ENCODE measurements at regions not wholly inside any gene's neighbourhood (a gene's known extent, or its start where the extent isn't known, plus 50 kb on each side); places are given as distances from the start of the nearest gene placed in this dataset.

- no peak for DNase-seq (ENCODE audit: low read depth)
Observed at GRCh38 chr21:18460979-18461378, 57.4 kb upstream of the TMPRSS15 start.

DNA sequence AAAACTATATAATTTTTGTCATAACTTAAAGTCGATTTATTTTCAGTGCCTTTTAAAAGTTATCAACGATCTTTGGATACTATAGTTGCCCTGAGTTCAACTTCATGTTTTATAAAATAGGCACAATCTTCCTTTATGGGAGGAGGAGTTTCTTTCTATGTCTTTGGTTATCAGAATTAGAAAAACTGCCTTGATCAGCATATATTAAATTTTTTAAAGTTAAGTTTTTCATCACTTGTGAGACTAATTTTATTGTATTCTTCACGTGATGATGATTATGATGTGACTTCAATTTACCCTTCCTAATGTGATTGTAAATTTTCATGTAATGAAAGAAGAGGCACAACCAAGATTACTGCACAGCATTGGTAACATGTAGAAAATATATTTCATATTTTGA is 58.2 kb upstream of the TMPRSS15 start:
- no peak for DNase-seq (ENCODE audit: low read depth)

DNA sequence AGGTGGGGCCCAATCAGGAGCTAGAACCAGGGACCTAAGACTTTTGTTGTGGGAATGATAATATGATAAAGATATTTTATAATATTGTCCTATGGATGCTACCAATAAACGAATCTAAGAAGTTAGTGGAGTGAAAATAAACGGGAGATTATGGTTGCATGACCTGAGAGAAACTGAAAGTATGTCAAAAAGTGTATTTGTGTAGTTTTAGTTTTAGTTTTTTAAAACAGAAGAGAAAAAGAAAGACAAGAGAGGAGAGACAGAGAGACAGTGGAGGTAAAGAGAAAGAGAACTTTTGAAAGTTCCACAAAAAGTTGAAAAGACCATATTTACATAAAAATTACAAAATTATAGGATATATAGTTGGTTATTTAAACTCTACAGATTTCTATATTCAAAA is 64.1 kb upstream of the TMPRSS15 start:
- DNase-seq (ENCODE audit: low read depth): no peak

GRCh38 chr21:18468790-18469189 is 65.2 kb upstream of the TMPRSS15 start:
- no peak for DNase-seq (ENCODE audit: low read depth)

GRCh38 chr21:18476639-18477038 is 73.1 kb upstream of the TMPRSS15 start:
- DNase-seq (ENCODE audit: low read depth): no peak

DNA sequence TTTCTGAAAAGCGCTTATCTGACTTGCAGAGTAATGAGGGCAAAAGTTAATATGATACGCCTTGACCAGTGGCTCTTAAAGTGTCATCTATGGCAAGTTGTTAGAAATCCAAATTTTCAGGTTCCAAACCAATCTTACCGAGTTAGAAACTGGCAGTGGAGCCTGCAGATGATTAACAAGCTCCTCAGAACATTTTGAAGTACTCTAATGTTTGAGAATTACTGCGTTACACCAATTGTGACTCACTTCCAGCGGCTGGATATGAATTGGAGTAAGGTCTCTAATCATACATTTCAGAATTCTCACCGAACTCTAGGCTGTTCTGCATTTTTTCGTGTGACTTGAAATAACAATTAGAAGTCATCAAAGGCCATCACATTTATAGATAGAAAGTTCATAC is 73.5 kb upstream of the TMPRSS15 start:
- DNase-seq (ENCODE audit: low read depth): no peak

GRCh38 chr21:18478513-18478912 is 74.9 kb upstream of the TMPRSS15 start:
- DNase-seq (ENCODE audit: low read depth): no peak

DNA sequence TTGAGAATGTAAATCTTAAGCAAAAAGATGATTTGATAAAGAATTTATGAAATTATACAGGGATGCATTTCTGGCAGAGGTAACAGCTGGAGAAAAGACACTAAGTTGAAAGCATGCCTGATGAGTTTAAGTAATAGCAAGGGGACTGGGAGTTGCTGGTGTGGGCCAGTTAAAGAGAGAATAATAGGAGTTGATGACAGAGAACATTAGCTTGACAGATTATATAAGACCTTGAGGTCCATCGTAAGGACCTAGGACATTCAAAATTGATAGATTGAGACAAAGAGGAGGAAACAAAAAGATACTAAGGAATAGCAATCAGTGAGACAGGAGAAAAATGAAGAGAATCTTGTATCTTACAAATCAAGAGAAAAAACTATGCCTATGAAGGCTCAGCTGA is 84.7 kb upstream of the TMPRSS15 start:
- no peak for DNase-seq (ENCODE audit: low read depth)

DNA sequence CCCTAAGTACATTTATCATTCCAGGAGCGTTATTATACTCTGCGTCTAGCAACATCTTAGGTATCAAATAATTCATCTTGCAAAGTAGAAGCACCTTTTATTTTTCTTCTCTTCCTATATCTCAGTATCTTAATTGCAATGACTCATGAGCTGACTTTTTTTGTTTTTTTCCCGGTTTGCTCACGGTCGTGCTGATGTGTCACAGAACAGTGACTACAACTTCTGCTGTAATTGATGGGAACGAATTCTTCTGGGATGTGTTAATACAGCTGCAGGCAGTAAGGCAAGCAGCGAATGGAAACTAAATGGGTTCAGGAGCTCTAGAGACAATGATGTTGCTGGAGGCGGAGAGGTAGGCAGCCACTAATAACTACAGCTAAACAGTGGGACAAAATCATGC is 89.8 kb upstream of the TMPRSS15 start:
- DNase-seq (ENCODE audit: low read depth): no peak

- no peak for DNase-seq (ENCODE audit: low read depth)
Observed at GRCh38 chr21:18495523-18495922, 91.9 kb upstream of the TMPRSS15 start.

GRCh38 chr21:18498431-18498830 is 94.8 kb upstream of the TMPRSS15 start:
- no peak for DNase-seq (ENCODE audit: low read depth)

GRCh38 chr21:18499761-18500376 is 96.3 kb upstream of the TMPRSS15 start:
- DNase-seq (ENCODE audit: low read depth): peak; percentile 2

DNA sequence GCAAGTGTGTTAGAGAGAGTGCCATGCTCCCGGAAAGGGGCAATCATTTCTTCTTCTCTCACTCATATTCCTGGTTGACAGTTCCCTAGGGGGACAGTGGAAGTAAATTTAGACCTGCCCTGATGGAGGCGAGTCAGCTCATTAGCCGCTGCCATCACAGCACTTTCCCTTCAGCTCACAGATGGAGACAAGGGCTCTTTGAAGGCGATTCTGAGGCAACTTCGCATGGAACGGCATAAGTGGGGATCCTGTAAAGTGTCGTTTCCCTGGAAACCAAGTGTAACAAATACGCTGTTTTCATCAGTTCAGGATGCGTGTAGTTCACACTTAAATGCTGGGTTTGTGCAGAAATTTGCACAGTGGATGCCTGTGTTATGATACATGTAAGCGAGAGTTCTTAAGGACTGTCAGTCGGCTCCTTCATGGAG is 114.5 kb upstream of the TMPRSS15 start:
- DNase-seq (ENCODE audit: low read depth): no peak

GRCh38 chr21:18521204-18521603 is 117.6 kb upstream of the TMPRSS15 start:
- DNase-seq (ENCODE audit: low read depth): no peak

DNA sequence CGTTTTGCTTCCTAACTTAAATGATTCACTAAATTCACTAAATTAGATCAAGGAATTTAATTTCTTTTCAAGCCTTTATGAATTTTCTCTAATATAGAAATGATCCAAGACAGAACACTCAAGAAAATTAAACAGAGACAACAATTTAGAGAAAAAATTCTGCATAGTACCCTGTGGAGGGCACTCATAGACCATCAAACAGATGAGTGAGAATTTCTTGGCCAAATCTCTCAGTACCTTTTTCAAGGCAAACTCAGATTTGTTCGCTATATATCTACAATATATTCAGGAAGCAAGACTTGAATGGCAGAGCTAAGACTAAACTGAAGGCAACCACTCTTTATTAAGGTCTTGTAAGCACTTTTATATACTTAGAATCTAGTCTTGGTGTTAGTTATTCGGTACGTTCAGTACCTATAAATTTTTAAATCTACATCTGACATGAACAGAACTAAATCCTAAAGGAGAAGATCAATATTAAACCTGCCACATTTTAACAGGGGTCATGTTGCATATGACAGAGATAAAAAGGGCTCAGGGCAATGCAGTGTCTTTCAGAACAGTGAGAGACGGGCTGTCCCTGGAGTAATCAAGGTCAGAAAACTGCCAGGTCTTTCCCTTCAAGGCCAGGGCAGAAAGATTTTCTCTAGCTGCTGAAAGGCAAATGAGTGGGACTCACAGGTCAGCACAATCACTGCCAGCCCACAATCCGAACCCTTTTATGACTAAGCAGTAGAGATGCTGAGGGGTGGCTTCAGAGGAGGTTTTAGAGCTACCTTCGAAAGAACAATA is 118.8 kb upstream of the TMPRSS15 start:
- DNase-seq (ENCODE audit: low read depth): no peak

GRCh38 chr21:18524097-18524880 is 120.7 kb upstream of the TMPRSS15 start:
- DNase-seq (ENCODE audit: low read depth): no peak

GRCh38 chr21:18529254-18529653 is 125.7 kb upstream of the TMPRSS15 start:
- DNase-seq (ENCODE audit: low read depth): no peak

DNA sequence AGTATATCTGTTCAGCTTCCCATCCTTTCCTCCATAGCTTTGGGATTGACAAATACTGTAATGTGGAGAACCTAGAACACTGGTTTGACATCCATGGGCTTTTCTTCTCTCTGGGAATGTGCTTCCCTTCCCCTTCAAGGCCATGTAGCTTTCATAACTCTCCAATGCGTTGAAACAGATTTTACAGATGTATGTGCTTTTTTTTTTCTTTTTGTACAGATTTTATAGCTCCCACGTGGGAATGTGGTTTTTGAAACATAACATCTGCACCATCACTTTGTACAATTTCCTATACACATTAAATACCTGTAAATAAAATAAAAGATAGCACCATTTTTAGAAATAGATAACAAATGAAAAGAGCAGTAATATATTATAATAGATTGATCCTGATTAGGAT is 138.5 kb upstream of the TMPRSS15 start:
- DNase-seq (ENCODE audit: low read depth): no peak

- DNase-seq (ENCODE audit: low read depth): no peak
Observed at GRCh38 chr21:18545908-18546307, 142.3 kb upstream of the TMPRSS15 start.

- no peak for DNase-seq (ENCODE audit: low read depth)
Observed at GRCh38 chr21:18547347-18547746, 143.8 kb upstream of the TMPRSS15 start.

DNA sequence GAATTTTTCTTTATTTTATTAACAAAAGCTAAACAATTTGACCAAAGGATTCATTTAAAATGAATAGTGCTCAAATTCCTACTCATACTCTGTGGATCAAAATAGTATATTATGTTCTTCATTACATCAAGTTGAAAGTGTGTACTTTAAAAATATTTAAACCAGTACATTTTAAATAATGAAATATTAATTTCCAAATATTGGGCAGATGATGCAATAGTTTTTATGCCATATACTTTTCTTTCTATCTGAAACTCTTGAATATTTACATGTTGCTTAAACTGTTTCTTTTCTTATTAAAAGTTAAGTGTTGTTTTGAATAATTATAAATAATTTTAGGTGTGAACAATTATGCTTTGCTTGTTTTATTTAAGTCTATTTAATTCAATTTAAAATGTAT is 144.7 kb upstream of the TMPRSS15 start:
- no peak for DNase-seq (ENCODE audit: low read depth)

DNA sequence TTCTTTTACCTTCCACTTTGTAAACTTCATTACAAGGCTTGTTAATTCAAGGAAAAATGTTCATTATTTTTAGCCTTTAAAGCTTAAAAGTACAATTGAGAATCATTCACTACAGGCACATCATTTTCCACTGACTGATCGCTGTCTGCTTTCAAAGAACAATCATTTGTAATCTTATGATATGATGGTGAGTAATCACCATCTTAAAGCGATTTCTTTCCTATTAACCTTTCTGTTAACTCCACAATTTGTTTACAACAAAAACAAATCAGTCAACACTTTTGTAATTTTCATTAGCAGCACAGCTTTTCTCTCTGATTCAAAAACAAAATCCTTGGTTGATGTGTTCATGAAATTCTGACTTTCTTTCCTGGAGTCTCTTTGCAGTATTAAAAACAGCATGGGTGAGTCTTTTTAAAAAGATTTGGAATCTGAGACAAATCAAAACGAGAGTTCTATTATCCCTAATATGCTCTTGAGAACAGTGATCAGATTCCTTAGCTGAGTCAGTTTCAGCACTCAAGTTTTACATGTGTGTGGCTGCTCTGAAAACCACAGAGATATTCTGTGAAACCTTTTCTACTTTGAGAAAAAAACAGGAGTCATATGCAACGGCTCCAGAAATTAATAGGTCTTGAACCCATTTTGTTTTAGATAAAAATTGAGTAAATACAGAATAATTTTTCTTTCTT is 145.8 kb upstream of the TMPRSS15 start:
- no peak for DNase-seq (ENCODE audit: low read depth)
